Activated T-helper 1 cell treated with anti-CD3 and anti-CD28 coated beads, Interleukin-12 subunit alpha, Interleukin-12 subunit beta, Interleukin-2, Interleukin-4 antibody, amounts not matched to agents 30 ng/mL and 10 ng/mL and 1 ng/mL, durations not matched to agents 14 hours and 24 hours and 36 hours (primary cell): ENCODE measurements at regions not wholly inside any gene's neighbourhood (a gene's known extent, or its start where the extent isn't known, plus 50 kb on each side); places are given as distances from the start of the nearest gene placed in this dataset.
"Not testable (repeated sequence)": the region's sequence is repeated elsewhere in the genome, so short reads cannot be mapped to it uniquely, and the experiment has no call there.

Experiments
- DNase-seq: peaks from one replicate; pipeline ENCODE4 v3.0.0; 2021; ENCODE audit warnings: low spot score
- H3K27ac Mint-ChIP-seq: one replicate; pipeline ENCODE4 v1.8.0; 2021; ENCODE audit warnings: mild to moderate bottlenecking, mixed read lengths
- H3K27me3 Mint-ChIP-seq: one replicate; pipeline ENCODE4 v1.8.0; 2022; ENCODE audit warnings: mild to moderate bottlenecking, moderate library complexity, mixed read lengths; ENCODE audit not compliant: insufficient read depth
- H3K36me3 Mint-ChIP-seq: one replicate; pipeline ENCODE4 v1.8.0; 2021; ENCODE audit warnings: low read depth, mixed read lengths
- H3K4me1 Mint-ChIP-seq: one replicate; pipeline ENCODE4 v1.8.0; 2021; ENCODE audit warnings: low read depth, mixed read lengths
- H3K4me3 Mint-ChIP-seq: one replicate; pipeline ENCODE4 v1.8.0; 2021; ENCODE audit warnings: mild to moderate bottlenecking, moderate library complexity, mixed read lengths
- H3K9me3 Mint-ChIP-seq: one replicate; pipeline ENCODE4 v1.8.0; 2021; ENCODE audit warnings: mixed read lengths
- intact Hi-C: fragments of 100-400 bp; cut with micrococcal nuclease; formaldehyde crosslinking; loops from one replicate; pipeline ENCODE4 v1.15.1; 2024

GRCh38 chr2:4965556-4966320 is 726.4 kb upstream of the SOX11 start:
- H3K4me1 Mint-ChIP-seq: no peaks in the 10 kb centered on the region
- no peak overlapping the region for H3K4me3 Mint-ChIP-seq
- peaks cover 7% of the 10 kb centered on the region for H3K9me3 Mint-ChIP-seq
- H3K27me3 Mint-ChIP-seq: no peaks in the 10 kb centered on the region
- H3K36me3 Mint-ChIP-seq: no peaks in the 10 kb centered on the region
- H3K27ac Mint-ChIP-seq: no peak overlapping the region
- no peak for DNase-seq
- intact Hi-C loops: no loop called here

DNA sequence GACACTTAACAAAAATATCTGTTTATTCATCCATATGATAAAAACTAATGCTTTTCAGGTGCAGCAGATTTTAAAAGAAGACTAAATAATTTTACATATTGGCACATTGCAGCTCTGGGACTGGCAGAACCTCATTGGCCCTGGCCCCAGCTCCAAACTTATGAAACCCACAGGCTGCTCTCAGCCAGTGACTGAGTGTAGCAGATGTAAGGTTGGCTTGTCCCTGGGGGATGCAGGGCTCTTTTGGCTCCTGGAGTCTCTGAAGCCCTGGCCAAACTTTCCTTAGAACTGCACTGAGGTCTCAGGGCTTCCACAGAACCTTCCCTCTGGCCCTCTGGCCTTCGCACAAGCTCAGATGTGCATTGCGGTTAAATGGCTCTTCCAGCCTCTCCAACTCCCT is 725.0 kb upstream of the SOX11 start:
- Mint-ChIP-seq H3K27ac (no peak overlapping the region), H3K36me3 (no peaks in the 10 kb centered on the region), H3K4me1 (no peaks in the 10 kb centered on the region), H3K9me3 (peaks cover 7% of the 10 kb centered on the region), H3K27me3 (no peaks in the 10 kb centered on the region), H3K4me3 (no peak overlapping the region)
- intact Hi-C loops: no loop called here
- no peak for DNase-seq

- no peaks in the 10 kb centered on the region for H3K27me3 Mint-ChIP-seq
- intact Hi-C loops: no loop called here
- DNase-seq: no peak
- no peak overlapping the region for H3K4me3 Mint-ChIP-seq
- H3K9me3 Mint-ChIP-seq: peaks cover 3% of the 10 kb centered on the region
- no peaks in the 10 kb centered on the region for H3K36me3 Mint-ChIP-seq
- H3K27ac Mint-ChIP-seq: no peak overlapping the region
- no peaks in the 10 kb centered on the region for H3K4me1 Mint-ChIP-seq
Measured at GRCh38 chr2:4972472-4972871, 719.7 kb upstream of the SOX11 start.

DNA sequence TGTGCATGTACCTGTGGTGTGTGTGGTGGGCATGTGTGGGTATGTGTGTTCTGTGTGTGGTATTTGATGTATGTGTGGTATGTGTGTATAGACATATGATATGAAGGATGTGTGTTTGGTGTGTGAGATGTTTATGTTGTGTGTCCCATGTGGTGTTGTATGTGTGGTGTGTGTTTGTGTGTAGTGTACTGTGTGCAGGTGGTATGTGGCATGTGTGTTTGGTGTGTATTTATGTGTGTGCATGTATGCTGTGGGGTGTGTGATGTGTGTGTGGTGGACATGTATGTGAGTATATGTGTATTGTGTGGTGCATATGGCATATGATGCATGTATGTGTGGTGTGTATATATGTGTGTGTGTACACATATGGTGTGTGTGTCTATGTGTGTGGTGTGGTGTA is 718.8 kb upstream of the SOX11 start:
- Mint-ChIP-seq H3K9me3 (peaks cover 5% of the 10 kb centered on the region), H3K4me1 (no peaks in the 10 kb centered on the region), H3K4me3 (no peak overlapping the region), H3K27ac (no peak overlapping the region), H3K36me3 (no peaks in the 10 kb centered on the region), H3K27me3 (no peaks in the 10 kb centered on the region)
- DNase-seq: no peak
- intact Hi-C loops: no loop called here

- peaks cover 6% of the 10 kb centered on the region for H3K9me3 Mint-ChIP-seq
- no peaks in the 10 kb centered on the region for H3K27me3 Mint-ChIP-seq
- H3K4me3 Mint-ChIP-seq: no peak overlapping the region
- H3K27ac Mint-ChIP-seq: no peak overlapping the region
- H3K36me3 Mint-ChIP-seq: no peaks in the 10 kb centered on the region
- DNase-seq: no peak
- H3K4me1 Mint-ChIP-seq: no peaks in the 10 kb centered on the region
- intact Hi-C loops: no loop called here
Measured at GRCh38 chr2:4973973-4974372, 718.2 kb upstream of the SOX11 start.

- Mint-ChIP-seq H3K36me3 (no peaks in the 10 kb centered on the region), H3K9me3 (peaks cover 10% of the 10 kb centered on the region), H3K4me1 (no peaks in the 10 kb centered on the region), H3K27ac (no peak overlapping the region), H3K27me3 (no peaks in the 10 kb centered on the region), H3K4me3 (no peak overlapping the region)
- intact Hi-C loops: no loop called here
- no peak for DNase-seq
Measured at GRCh38 chr2:4976407-4976806, 715.8 kb upstream of the SOX11 start.

DNA sequence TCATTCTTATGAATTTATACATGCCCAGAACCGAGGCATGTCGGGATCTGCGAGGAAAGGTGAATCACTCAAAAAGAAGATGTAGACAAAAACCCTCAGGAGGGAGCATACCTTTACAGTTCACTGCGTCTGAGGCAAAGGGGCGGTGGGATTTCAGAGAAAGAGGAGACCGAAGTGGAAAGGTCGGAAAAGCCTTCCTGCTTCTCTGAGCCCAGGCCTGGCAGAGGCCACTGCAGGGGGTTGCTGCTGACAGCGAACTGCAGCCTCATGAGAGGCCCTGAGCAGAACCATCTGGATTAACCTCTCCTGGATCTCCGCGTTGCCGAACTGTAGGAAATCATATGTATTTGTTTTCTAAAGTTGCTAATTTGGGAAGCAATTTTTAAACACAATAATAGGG is 713.1 kb upstream of the SOX11 start:
- H3K9me3 Mint-ChIP-seq: peaks cover 10% of the 10 kb centered on the region
- H3K4me1 Mint-ChIP-seq: no peaks in the 10 kb centered on the region

GRCh38 chr2:4980995-4981394 is 711.2 kb upstream of the SOX11 start:
- Mint-ChIP-seq H3K9me3 (peaks cover 16% of the 10 kb centered on the region), H3K4me3 (no peak overlapping the region), H3K4me1 (no peaks in the 10 kb centered on the region), H3K27ac (no peak overlapping the region), H3K36me3 (no peaks in the 10 kb centered on the region), H3K27me3 (no peaks in the 10 kb centered on the region)
- intact Hi-C loops: no loop called here
- DNase-seq: no peak

More for the DNA sequence above, 713.1 kb upstream of the SOX11 start:
- DNase-seq: no peak
- no peak overlapping the region for H3K27ac Mint-ChIP-seq
- intact Hi-C loops: no loop called here
- no peaks in the 10 kb centered on the region for H3K36me3 Mint-ChIP-seq
- H3K27me3 Mint-ChIP-seq: no peaks in the 10 kb centered on the region
- H3K4me3 Mint-ChIP-seq: no peak overlapping the region

DNA sequence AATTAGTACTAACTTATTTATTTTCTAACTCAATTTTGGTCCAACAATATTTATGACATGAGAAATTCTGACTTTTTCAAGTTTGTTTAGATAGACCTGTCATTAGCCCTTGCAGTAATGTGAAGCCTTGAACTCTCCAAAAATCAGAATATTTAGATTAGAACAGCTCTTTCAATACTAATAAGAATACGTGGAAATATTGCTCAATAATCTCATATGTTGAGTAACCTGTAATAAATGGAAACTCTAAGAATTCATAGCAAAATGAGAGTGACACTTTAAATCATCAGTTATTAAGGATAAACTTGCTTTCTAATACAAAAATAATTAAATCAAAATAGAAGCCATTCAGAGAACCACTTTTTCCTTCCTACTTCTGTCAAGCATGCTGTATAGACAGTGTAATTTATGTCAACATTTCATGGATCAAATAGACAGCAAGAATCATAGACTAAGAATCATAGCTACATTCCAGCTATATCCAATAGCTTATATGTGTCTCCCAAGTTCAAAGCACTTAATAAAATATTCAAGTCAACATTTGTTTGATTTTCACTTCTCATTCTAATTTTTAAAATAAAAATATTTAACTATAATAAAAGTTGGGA is 710.3 kb upstream of the SOX11 start:
- Mint-ChIP-seq H3K36me3 (no peaks in the 10 kb centered on the region), H3K4me1 (no peaks in the 10 kb centered on the region), H3K27me3 (no peaks in the 10 kb centered on the region), H3K4me3 (no peak overlapping the region), H3K9me3 (peaks cover 16% of the 10 kb centered on the region), H3K27ac (no peak overlapping the region)
- no peak for DNase-seq
- intact Hi-C loops: no loop called here

- H3K27ac Mint-ChIP-seq, H3K9me3 Mint-ChIP-seq, H3K36me3 Mint-ChIP-seq, intact Hi-C loops, DNase-seq, H3K4me1 Mint-ChIP-seq, H3K4me3 Mint-ChIP-seq, H3K27me3 Mint-ChIP-seq: not testable (repeated sequence)
Measured at GRCh38 chr2:4988444-4988843, 703.7 kb upstream of the SOX11 start.

- Mint-ChIP-seq H3K4me1 (no peaks in the 10 kb centered on the region), H3K4me3 (no peak overlapping the region), H3K27me3 (no peaks in the 10 kb centered on the region), H3K27ac (no peak overlapping the region), H3K36me3 (no peaks in the 10 kb centered on the region), H3K9me3 (no peaks in the 10 kb centered on the region)
- intact Hi-C loops: no loop called here
- DNase-seq: no peak
Measured at GRCh38 chr2:4992226-4992625, 700.0 kb upstream of the SOX11 start.

DNA sequence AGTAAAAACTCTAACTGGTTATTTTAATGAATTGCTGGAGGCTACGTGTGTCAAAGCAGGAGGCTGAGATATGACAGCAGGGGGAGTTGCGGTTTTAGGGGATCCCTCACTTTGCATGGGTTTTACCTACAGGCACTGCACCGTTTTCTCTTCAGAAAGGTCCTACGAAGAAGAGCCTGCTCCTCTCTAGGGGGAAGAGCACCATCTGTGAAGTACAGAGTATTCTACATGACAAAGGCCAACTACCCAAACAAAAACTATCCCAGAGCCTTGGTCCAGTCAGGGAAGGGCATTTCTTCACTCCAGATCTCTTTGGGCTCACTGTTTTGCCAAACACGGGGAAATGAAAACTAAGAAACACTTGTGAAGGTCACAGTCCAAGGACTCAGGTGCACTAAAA is 696.7 kb upstream of the SOX11 start:
- no peak for DNase-seq
- intact Hi-C loops: no loop called here
- H3K9me3 Mint-ChIP-seq: peaks cover 3% of the 10 kb centered on the region
- no peak overlapping the region for H3K4me3 Mint-ChIP-seq
- H3K4me1 Mint-ChIP-seq: no peaks in the 10 kb centered on the region
- H3K36me3 Mint-ChIP-seq: no peaks in the 10 kb centered on the region
- H3K27me3 Mint-ChIP-seq: no peaks in the 10 kb centered on the region
- H3K27ac Mint-ChIP-seq: no peak overlapping the region

GRCh38 chr2:5007596-5007995 is 684.6 kb upstream of the SOX11 start:
- no peaks in the 10 kb centered on the region for H3K36me3 Mint-ChIP-seq
- intact Hi-C loops: no loop called here

More at GRCh38 chr2:5007596-5007995, 684.6 kb upstream of the SOX11 start:
- H3K27ac Mint-ChIP-seq: no peak overlapping the region
- H3K9me3 Mint-ChIP-seq: peaks cover 22% of the 10 kb centered on the region
- no peaks in the 10 kb centered on the region for H3K27me3 Mint-ChIP-seq
- no peak for DNase-seq
- H3K4me1 Mint-ChIP-seq: no peaks in the 10 kb centered on the region
- H3K4me3 Mint-ChIP-seq: no peak overlapping the region
